NCI-H774 (cell line): ENCODE measurements at regions not wholly inside any gene's neighbourhood (a gene's known extent, or its start where the extent isn't known, plus 50 kb on each side); places are given as distances from the start of the nearest gene placed in this dataset.

Experiments
- DNase-seq: peaks from one replicate; lab custom pipeline; 2025; lab: John Stamatoyannopoulos, UW

DNA sequence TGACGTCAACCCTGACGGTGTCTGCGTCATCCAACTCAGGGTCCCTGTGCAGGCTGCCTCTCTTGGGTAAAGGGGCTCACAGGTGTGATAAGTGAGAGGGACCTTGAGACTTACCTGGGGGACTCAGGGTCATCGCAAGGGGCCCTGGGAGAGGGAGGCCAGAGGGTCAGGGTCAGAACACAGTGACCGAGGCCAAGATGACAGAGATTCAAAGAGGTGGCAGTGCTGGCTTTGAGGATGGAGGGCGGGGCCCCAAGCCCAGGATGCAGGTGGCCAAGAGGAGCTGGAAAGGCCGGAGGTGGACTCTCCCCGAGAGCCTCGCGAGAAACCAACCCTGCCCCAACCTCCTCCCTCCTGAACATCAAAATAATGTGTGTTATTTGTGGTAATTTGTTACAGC, 165.2 kb upstream of the PPP2R2D start:
- DNase-seq, result no peak

GRCh38 chr10:131736321-131736980, 164.4 kb upstream of the PPP2R2D start:
- DNase-seq, result no peak

- no peak for DNase-seq
These were observed 163.0 kb upstream of the PPP2R2D start for GRCh38 chr10:131737543-131738395.

GRCh38 chr10:131738396-131738735, 162.4 kb upstream of the PPP2R2D start:
- no peak for DNase-seq

DNA sequence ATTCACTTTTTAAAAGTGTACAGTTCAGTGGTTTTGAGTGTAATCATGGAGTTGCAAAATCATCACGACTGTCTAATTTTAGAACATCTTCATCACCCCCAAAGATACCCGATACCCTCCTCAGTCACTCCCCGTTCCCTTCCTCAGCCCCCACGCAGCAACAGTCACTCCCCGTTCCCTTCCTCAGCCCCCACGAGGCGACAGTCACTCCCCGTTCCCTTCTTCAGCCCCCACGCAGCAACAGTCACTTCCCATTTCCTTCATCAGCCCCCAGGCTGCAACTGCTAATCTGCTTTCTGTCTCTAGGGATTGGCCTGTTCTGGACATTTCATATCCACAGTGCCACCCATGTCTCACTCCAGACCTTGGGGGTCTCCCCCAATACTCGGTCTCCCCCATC, 161.6 kb upstream of the PPP2R2D start:
- no peak for DNase-seq

DNA sequence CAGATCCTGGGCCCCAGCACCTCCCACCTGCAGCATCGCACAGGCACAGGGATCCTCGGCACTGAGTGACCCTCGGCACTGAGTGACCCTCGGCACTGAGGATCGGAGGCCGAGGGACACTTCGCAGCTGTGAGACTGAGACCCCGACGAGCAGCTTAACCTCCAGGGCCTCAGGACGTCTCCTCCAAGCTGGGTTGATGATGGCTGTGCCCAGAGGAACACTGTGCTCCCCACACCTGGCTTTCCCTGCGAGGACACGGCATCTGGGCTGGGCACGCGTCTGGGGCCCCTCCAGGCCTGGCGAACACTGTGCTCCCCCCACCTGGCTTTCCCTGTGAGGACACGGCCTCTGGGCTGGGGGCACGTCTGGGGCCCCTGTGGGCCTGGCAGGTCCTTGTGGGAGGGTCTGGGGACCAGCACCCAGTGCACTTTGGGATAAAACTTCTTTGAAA, 158.3 kb upstream of the PPP2R2D start:
- DNase-seq, result no peak

- no peak for DNase-seq
These were observed 157.3 kb upstream of the PPP2R2D start for GRCh38 chr10:131743190-131744151.

- no peak for DNase-seq
These were observed 156.5 kb upstream of the PPP2R2D start for GRCh38 chr10:131744346-131744745.

GRCh38 chr10:131745591-131745990, 155.2 kb upstream of the PPP2R2D start:
- no peak for DNase-seq

DNA sequence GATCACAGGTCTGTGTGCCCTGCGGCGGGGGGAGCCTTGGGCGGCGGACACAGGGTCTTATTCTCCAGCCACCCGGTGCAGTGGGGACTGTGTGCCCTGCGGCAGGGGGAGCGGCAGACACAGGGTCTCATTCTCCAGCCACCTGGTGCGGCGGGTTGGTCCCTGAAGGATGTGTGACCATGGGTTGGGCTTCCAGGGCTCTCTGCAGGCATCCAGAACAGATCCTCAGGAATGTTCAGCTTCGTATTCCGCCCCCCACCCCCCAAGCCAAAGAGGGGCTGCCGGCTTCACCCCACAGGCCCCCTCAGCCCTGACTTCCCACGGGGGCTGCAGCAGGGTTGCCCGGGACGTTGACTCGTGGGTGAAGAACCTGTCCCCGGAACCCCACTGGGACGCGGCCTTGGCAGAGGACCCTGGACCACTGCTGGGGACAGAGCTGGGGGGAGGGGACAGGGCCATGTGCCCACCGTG, 154.5 kb upstream of the PPP2R2D start:
- no peak for DNase-seq

DNA sequence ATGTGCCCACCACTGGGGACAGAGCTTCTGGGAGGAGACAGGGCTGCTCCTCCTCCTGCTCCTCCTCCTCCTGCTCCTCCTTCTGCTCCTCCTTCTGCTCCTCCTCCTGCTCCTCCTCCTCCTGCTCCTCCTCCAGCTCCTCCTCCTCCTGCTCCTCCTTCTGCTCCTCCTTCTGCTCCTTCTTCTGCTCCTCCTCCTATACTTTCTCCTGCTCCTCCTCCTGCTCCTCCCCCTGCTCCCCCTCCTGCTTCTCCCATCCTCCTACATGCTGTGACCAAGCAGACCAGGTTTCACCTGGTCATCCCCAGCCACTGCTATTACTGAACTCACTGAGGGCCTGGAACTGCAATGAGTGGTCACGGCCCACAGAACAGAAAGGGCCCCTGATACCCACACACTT, 154.0 kb upstream of the PPP2R2D start:
- DNase-seq, result no peak

- DNase-seq, result no peak
These were observed 153.6 kb upstream of the PPP2R2D start for GRCh38 chr10:131747251-131747650.

GRCh38 chr10:131747791-131748190, 153.0 kb upstream of the PPP2R2D start:
- no peak for DNase-seq

DNA sequence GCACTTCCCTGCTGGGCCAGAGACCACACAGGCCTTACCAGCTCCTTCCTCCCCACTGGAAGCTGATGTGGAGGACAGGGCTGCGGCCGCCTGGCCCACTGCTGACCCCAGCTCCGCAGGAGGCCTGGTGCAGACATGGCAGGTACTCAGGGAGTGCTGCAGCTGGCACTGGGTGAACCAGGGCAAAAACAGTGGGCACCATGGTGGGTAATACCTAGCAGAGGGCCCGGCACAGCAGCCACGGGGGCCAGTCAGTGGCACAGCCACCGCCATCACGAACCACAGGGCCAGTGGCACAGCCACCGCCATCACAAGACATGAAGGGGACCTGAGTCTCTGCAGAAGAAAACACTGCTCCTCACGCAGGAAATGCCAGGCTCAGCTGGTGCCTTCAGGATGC, 152.6 kb upstream of the PPP2R2D start:
- DNase-seq, result no peak

GRCh38 chr10:131748831-131749766, 151.7 kb upstream of the PPP2R2D start:
- no peak for DNase-seq

DNA sequence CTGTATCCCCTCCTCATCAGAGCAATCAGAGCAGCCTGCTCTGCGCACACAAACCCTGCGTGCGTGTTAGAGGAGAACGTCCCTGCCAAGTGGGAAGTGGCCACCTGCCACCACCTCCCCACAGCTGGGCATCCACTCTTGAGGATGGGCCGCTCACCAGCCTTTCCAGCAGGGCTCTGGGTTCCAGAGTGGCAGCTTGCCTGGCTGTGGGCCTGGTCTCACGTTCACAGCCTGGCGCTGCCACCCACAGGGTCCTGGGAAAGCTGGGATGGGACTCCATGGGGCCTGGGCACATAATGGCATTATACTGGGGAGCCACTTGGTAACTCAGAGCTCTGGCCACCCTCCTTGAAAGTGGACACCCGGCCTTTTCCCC, 151.1 kb upstream of the PPP2R2D start:
- no peak for DNase-seq

- no peak for DNase-seq
These were observed 150.5 kb upstream of the PPP2R2D start for GRCh38 chr10:131750171-131750895.

- DNase-seq, result no peak
These were observed 149.6 kb upstream of the PPP2R2D start for GRCh38 chr10:131750973-131751826.
